ENCODE measurements at regions not wholly inside any gene's neighbourhood (a gene's known extent, or its start where the extent isn't known, plus 50 kb on each side); places are given as distances from the start of the nearest gene placed in this dataset.
"Not testable (repeated sequence)": the region's sequence is repeated elsewhere in the genome, so short reads cannot be mapped to it uniquely, and the experiment has no call there.

DNA sequence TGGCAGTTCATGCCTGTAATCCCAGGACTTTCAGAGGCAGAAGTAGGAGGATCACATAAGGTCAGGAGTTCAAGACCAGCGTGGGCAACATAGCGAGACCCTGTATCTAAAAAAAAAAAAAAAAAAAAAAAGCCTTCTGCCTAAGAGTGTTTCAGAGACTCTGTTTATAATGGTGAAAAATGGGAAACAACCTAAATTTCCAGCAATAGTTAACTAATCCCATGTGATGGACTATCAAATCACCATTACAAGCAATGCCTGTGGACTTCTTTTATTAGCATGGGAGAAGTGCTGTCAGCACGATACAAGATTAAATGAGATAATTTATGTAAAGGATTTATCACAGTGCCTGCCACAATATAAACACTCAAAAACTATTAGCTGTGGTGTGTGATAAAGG is 67.5 kb upstream of the CUX1 start:
- H3K4me1 ChIP-seq (ENCODE audit: low read depth, poor library complexity, severe bottlenecking): peaks cover 38% of the 10 kb centered on the region
- H3K79me2 ChIP-seq (ENCODE audit: insufficient read depth, low read depth): no peaks in the 10 kb centered on the region
- no peaks in the 10 kb centered on the region for H4K20me1 ChIP-seq (ENCODE audit: insufficient read depth)
- H3K9ac ChIP-seq: no peak overlapping the region
- no peaks in the 10 kb centered on the region for H3K27me3 ChIP-seq (ENCODE audit: insufficient read depth, low read depth)
- TF ChIP-seq, protein P1, sequence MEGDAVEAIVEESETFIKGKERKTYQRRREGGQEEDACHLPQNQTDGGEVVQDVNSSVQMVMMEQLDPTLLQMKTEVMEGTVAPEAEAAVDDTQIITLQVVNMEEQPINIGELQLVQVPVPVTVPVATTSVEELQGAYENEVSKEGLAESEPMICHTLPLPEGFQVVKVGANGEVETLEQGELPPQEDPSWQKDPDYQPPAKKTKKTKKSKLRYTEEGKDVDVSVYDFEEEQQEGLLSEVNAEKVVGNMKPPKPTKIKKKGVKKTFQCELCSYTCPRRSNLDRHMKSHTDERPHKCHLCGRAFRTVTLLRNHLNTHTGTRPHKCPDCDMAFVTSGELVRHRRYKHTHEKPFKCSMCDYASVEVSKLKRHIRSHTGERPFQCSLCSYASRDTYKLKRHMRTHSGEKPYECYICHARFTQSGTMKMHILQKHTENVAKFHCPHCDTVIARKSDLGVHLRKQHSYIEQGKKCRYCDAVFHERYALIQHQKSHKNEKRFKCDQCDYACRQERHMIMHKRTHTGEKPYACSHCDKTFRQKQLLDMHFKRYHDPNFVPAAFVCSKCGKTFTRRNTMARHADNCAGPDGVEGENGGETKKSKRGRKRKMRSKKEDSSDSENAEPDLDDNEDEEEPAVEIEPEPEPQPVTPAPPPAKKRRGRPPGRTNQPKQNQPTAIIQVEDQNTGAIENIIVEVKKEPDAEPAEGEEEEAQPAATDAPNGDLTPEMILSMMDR (conservative IDR thresholded peaks at IDR 0.05; ENCODE audit: low read depth, low read length): no peak
- no peak overlapping the region for H3K4me2 ChIP-seq
- no peak overlapping the region for H3K27ac ChIP-seq
- no peak overlapping the region for H2AFZ ChIP-seq (ENCODE audit: low read depth)
- H3K4me3 ChIP-seq (IDR thresholded peaks at IDR 0.05; ENCODE audit: insufficient read depth, low read depth, low read length): no peak overlapping the region
- no peaks in the 10 kb centered on the region for H3K36me3 ChIP-seq (ENCODE audit: insufficient read depth)

DNA sequence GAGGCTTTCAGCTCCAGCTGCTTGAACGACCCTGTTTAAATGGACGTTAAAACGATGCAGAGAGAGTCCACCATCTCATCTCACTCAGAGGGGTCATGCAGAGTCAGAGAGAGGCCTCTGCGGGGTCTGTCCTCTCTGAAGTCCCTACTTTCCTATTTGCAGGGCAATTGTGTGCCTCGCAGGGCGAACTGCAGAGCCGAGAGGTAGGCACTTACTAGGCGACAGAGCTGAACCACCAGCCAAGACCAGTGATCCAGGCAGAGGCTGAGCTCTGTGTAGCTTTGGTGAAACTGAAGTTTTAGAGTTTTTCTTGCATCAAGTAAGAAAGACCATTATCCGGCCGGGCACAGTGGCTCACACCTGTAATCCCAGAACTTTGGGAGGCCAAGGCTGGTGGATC is 64.1 kb upstream of the CUX1 start:
- Histone ChIP-seq H3K27ac (no peak overlapping the region), H3K4me2 (no peak overlapping the region), H3K36me3 (ENCODE audit: insufficient read depth) (no peaks in the 10 kb centered on the region), H3K4me1 (ENCODE audit: low read depth, poor library complexity, severe bottlenecking) (peaks cover 5% of the 10 kb centered on the region), H2AFZ (ENCODE audit: low read depth) (no peak overlapping the region), H3K27me3 (ENCODE audit: insufficient read depth, low read depth) (no peaks in the 10 kb centered on the region), H3K9ac (no peak overlapping the region), H3K4me3 (IDR thresholded peaks at IDR 0.05; ENCODE audit: insufficient read depth, low read depth, low read length) (no peak overlapping the region), H3K79me2 (ENCODE audit: insufficient read depth, low read depth) (no peaks in the 10 kb centered on the region), H4K20me1 (ENCODE audit: insufficient read depth) (no peaks in the 10 kb centered on the region)
- TF ChIP-seq, protein P1 (conservative IDR thresholded peaks at IDR 0.05; ENCODE audit: low read depth, low read length): no peak

DNA sequence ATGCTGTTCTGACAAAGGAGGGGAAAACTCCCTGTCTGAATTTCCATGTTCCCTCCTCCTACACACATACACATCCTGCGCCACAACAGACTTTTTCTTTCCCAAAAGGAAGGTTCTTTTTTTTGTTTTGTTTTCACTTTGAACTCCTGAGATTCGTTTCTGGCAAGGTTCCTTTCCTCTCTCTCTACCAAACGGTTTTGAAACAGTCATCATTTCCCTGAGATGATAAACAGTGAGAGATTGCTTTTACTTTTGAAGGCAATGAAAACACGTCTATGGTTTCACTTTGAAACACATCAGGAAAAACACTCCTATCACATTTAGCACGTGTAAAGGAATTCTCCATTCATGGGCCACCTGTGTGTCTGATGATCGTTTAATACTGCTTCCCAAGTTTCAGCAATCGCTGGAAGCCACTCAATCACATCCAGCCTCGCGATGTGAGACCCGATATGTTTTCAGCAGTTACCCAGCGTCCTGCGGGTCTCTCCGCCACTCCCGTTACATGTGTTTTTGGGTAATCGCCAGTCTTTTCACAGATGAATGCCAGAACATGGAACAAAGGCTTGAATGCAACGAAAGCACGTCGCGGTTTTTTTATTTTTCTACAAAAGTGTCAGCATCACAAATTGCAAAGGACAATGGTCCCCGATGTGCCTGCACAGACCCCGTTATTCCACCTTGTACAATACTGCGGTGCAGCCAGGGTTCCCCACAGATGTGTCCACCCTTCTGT is 62.8 kb upstream of the CUX1 start:
- TF ChIP-seq, protein P1 (conservative IDR thresholded peaks at IDR 0.05; ENCODE audit: low read depth, low read length): no peak
- Histone ChIP-seq H2AFZ (ENCODE audit: low read depth) (peak overlapping the region; percentile 58), H3K9ac (peak overlapping the region; percentile 8; the same call in 1 of the 2 replicates), H3K27me3 (ENCODE audit: insufficient read depth, low read depth) (no peaks in the 10 kb centered on the region), H3K36me3 (ENCODE audit: insufficient read depth) (no peaks in the 10 kb centered on the region), H4K20me1 (ENCODE audit: insufficient read depth) (no peaks in the 10 kb centered on the region), H3K4me1 (ENCODE audit: low read depth, poor library complexity, severe bottlenecking) (peaks cover 5% of the 10 kb centered on the region), H3K79me2 (ENCODE audit: insufficient read depth, low read depth) (no peaks in the 10 kb centered on the region), H3K4me3 (IDR thresholded peaks at IDR 0.05; ENCODE audit: insufficient read depth, low read depth, low read length) (no peak overlapping the region), H3K27ac (no peak overlapping the region), H3K4me2 (peak overlapping the region; percentile 43)

DNA sequence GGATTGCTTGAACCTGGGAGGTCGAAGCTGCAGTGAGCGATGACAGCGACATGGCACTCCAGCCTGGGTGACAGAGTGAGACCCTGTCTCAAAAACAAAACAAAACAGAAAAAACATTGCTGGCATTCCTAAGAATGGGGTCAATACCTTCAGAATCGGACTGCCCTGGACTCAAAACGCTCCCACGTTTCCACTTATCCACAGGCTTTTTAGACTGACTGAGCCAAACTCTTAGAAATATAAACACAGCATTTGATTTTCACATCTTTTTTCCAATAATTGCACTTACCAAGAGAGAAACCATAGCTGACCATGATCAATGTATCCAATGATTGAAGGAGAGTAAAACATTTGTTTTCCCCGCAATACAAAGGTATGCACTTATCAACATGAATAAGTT is 59.5 kb upstream of the CUX1 start:
- Histone ChIP-seq H3K36me3 (ENCODE audit: insufficient read depth) (no peaks in the 10 kb centered on the region), H3K27ac (no peak overlapping the region), H3K4me1 (ENCODE audit: low read depth, poor library complexity, severe bottlenecking) (peaks cover 12% of the 10 kb centered on the region), H3K4me3 (IDR thresholded peaks at IDR 0.05; ENCODE audit: insufficient read depth, low read depth, low read length) (no peak overlapping the region), H2AFZ (ENCODE audit: low read depth) (no peak overlapping the region), H3K27me3 (ENCODE audit: insufficient read depth, low read depth) (no peaks in the 10 kb centered on the region), H3K79me2 (ENCODE audit: insufficient read depth, low read depth) (no peaks in the 10 kb centered on the region), H4K20me1 (ENCODE audit: insufficient read depth) (no peaks in the 10 kb centered on the region), H3K4me2 (no peak overlapping the region), H3K9ac (no peak overlapping the region)
- TF ChIP-seq, protein P1 (conservative IDR thresholded peaks at IDR 0.05; ENCODE audit: low read depth, low read length): no peak

DNA sequence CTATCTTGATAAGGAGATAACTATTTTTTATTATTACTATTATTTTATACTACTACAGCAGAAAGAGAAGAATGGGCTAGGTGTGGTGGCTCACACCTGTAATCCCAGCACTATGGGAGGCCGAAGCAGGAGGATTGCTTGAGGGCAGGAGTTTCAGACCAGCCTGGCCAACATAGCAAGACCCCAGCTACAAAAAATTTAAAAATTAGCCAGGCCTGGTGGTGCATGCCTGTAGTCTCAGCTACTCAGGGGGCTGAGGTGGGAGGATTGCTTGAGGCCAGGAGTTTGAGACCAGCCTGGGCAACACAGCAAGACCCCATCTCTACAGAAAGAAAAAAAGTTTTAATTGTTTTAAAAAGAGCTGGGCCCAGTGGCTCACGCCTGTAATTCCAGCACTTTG is 58.9 kb upstream of the CUX1 start:
- H3K4me1 ChIP-seq (ENCODE audit: low read depth, poor library complexity, severe bottlenecking): peaks cover 12% of the 10 kb centered on the region
- not testable (repeated sequence) for H3K27me3 ChIP-seq (ENCODE audit: insufficient read depth, low read depth); H2AFZ ChIP-seq (ENCODE audit: low read depth); H3K4me3 ChIP-seq (IDR thresholded peaks at IDR 0.05; ENCODE audit: insufficient read depth, low read depth, low read length); H3K27ac ChIP-seq; H3K9ac ChIP-seq; H3K36me3 ChIP-seq (ENCODE audit: insufficient read depth); H3K4me2 ChIP-seq; H4K20me1 ChIP-seq (ENCODE audit: insufficient read depth); H3K79me2 ChIP-seq (ENCODE audit: insufficient read depth, low read depth)

All from KMS-11 (cell line).